ENCODE measurements at regions not wholly inside any gene's neighbourhood (a gene's known extent, or its start where the extent isn't known, plus 50 kb on each side); places are given as distances from the start of the nearest gene placed in this dataset.

DNA sequence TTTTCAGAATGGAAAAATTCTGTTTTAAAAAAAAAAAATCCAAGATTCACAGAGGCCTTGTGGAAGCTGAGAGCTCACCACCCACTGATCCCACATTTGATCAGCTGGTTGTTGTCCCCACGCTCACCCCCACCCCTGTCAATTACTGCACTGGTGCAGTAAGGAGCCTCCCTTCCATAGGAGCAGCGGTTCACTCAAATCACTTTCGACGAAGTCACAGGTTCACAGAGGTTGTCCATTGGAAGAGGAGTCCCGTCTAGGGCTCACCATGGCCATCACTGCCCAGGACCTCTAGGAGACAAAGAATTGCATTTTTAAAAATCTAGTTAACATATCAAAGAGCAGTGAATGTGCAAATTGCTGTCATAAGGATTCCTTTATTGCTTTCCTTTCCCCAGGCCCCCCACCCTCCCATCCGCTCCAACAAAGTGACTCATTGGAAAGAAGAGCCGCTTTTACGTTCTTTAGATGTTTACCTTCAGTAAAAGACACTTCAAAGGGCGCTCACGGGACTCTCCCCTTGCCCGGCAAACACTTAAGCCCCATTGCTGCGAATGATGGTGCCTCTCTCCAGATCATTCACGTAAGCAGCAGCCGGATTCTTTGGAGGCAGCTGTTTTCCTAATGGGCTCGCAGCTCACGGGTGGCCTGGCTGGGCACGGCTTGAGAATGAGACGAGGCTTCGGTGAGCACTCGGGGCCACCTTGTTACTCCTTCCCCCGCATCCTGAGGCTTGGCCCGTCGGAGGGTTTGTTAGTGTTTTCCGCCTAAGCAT is 165.5 kb upstream of the SALL3 start:
- TF ChIP-seq, protein P1, sequence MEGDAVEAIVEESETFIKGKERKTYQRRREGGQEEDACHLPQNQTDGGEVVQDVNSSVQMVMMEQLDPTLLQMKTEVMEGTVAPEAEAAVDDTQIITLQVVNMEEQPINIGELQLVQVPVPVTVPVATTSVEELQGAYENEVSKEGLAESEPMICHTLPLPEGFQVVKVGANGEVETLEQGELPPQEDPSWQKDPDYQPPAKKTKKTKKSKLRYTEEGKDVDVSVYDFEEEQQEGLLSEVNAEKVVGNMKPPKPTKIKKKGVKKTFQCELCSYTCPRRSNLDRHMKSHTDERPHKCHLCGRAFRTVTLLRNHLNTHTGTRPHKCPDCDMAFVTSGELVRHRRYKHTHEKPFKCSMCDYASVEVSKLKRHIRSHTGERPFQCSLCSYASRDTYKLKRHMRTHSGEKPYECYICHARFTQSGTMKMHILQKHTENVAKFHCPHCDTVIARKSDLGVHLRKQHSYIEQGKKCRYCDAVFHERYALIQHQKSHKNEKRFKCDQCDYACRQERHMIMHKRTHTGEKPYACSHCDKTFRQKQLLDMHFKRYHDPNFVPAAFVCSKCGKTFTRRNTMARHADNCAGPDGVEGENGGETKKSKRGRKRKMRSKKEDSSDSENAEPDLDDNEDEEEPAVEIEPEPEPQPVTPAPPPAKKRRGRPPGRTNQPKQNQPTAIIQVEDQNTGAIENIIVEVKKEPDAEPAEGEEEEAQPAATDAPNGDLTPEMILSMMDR (IDR thresholded peaks at IDR 0.05; ENCODE audit: low read depth, low read length), result no peak
- TF ChIP-seq MAX (IDR thresholded peaks at IDR 0.05; ENCODE audit: low read depth, low read length) (no peak), POLR2A (IDR thresholded peaks at IDR 0.05; ENCODE audit: extremely low read depth, insufficient read length) (no peak), MYC (IDR thresholded peaks at IDR 0.05; ENCODE audit: low read depth, low read length) (no peak)
